Uterus (tissue), 3 donors: ENCODE measurements at regions not wholly inside any gene's neighbourhood (a gene's known extent, or its start where the extent isn't known, plus 50 kb on each side); places are given as distances from the start of the nearest gene placed in this dataset.

ENCODE experiments used
- DNase-seq, 2 donors: peaks; one replicate each; pipeline ENCODE4 v3.0.0-alpha.2; 2019 to 2020
- H3K27ac ChIP-seq, 2 donors: fragments of 200-600 bp; sonication (generic); 1 replicate in 1 of 2; 2 replicates in 1 of 2; pipeline ENCODE4 v1.5.1; 2016 to 2018
- H3K27me3 ChIP-seq, 2 donors: fragments of 200-600 bp; sonication (generic); one replicate each; pipeline ENCODE4 v1.5.1; 2018 to 2019; ENCODE audit warnings: control low read depth in 1 of 2
- H3K36me3 ChIP-seq, 2 donors: fragments of 200-600 bp; sonication (generic); one replicate each; pipeline ENCODE4 v1.5.1; 2019; ENCODE audit warnings: control low read depth in 1 of 2
- H3K4me1 ChIP-seq, 2 donors: fragments of 200-600 bp; sonication (generic); one replicate each; pipeline ENCODE4 v1.5.1; 2018 to 2019; ENCODE audit warnings: control low read depth in 1 of 2
- H3K4me3 ChIP-seq, 2 donors: fragments of 200-600 bp; sonication (generic); 1 replicate in 1 of 2; 2 replicates in 1 of 2; pipeline ENCODE4 v1.5.1; 2018 to 2019; ENCODE audit warnings: mild to moderate bottlenecking in 1 of 2
- H3K9me3 ChIP-seq, 2 donors: fragments of 200-600 bp; sonication (generic); one replicate each; pipeline ENCODE4 v1.5.1; 2019; ENCODE audit warnings: control low read depth in 1 of 2
- CTCF ChIP-seq, 4 experiments: fragments of 200-600 bp in 2 of 4; fragments of 450-650 bp in 2 of 4; sonication (generic) in 2 of 4; IDR thresholded peaks; one replicate each; pipeline ENCODE4 v1.5.1; 2016 to 2019; ENCODE audit warnings: antibody characterized with exemption in 4 of 4, mild to moderate bottlenecking in 2 of 4, moderate library complexity in 1 of 4
- POLR2A ChIP-seq, 2 donors: fragments of 450-650 bp; IDR thresholded peaks; one replicate each; pipeline ENCODE4 v1.6.1; 2016; ENCODE audit warnings: antibody characterized with exemption in 2 of 2, mild to moderate bottlenecking in 1 of 2, moderate library complexity in 1 of 2
- intact Hi-C: fragments of 100-400 bp; cut with DNase I; formaldehyde crosslinking; loops from one replicate; pipeline ENCODE4 v1.15.1; 2023; ENCODE audit warnings: low total_unique reads
- donor health status: DM: yes; HTN: yes; CAD: no.

GRCh38 chr16:26981266-26981938, 85.3 kb upstream of the C16orf82 start:
- intact Hi-C loops, result no loop called here

GRCh38 chr16:26982422-26982821, 84.3 kb upstream of the C16orf82 start:
- H3K9me3 ChIP-seq, result no peaks in the 10 kb centered on the region
- H3K27ac ChIP-seq, result no peak overlapping the region
- H3K4me1 ChIP-seq, result no peaks in the 10 kb centered on the region
- DNase-seq, result no peak
- no peak overlapping the region for H3K4me3 ChIP-seq
- TF ChIP-seq POLR2A (IDR thresholded peaks at IDR 0.05) (no peak), CTCF (IDR thresholded peaks at IDR 0.05) (no peak)
- intact Hi-C loops, result no loop called here
- no peaks in the 10 kb centered on the region for H3K36me3 ChIP-seq
- H3K27me3 ChIP-seq, result no peaks in the 10 kb centered on the region

More at GRCh38 chr16:26981266-26981938, 85.3 kb upstream of the C16orf82 start:
- H3K27me3 ChIP-seq, result no peaks in the 10 kb centered on the region
- H3K27ac ChIP-seq, result no peak overlapping the region
- H3K36me3 ChIP-seq, result no peaks in the 10 kb centered on the region
- DNase-seq, result no peak
- H3K4me1 ChIP-seq, result no peaks in the 10 kb centered on the region
- TF ChIP-seq POLR2A (IDR thresholded peaks at IDR 0.05), result no peak
- no peak for TF ChIP-seq CTCF (IDR thresholded peaks at IDR 0.05)
- H3K9me3 ChIP-seq, result no peaks in the 10 kb centered on the region
- H3K4me3 ChIP-seq, result no peak overlapping the region

- Histone ChIP-seq H3K27me3 (no peaks in the 10 kb centered on the region), H3K4me3 (no peak overlapping the region), H3K27ac (no peak overlapping the region), H3K4me1 (no peaks in the 10 kb centered on the region), H3K36me3 (no peaks in the 10 kb centered on the region), H3K9me3 (no peaks in the 10 kb centered on the region)
- no peak for DNase-seq
- intact Hi-C loops, result no loop called here
- TF ChIP-seq POLR2A (IDR thresholded peaks at IDR 0.05), result no peak
- TF ChIP-seq CTCF (IDR thresholded peaks at IDR 0.05), result no peak
These were observed 83.3 kb upstream of the C16orf82 start for GRCh38 chr16:26983426-26983825.

- Histone ChIP-seq H3K9me3 (no peaks in the 10 kb centered on the region), H3K4me3 (no peak overlapping the region), H3K27me3 (no peaks in the 10 kb centered on the region), H3K27ac (no peak overlapping the region), H3K4me1 (no peaks in the 10 kb centered on the region), H3K36me3 (no peaks in the 10 kb centered on the region)
- intact Hi-C loops, result no loop called here
- no peak for DNase-seq
- TF ChIP-seq CTCF (IDR thresholded peaks at IDR 0.05), result no peak
- TF ChIP-seq POLR2A (IDR thresholded peaks at IDR 0.05), result no peak
These were observed 81.3 kb upstream of the C16orf82 start for GRCh38 chr16:26985100-26986065.

- DNase-seq, result no peak
- H3K27ac ChIP-seq, result no peak overlapping the region
- TF ChIP-seq POLR2A (IDR thresholded peaks at IDR 0.05) (no peak), CTCF (IDR thresholded peaks at IDR 0.05) (no peak)
- H3K9me3 ChIP-seq, result no peaks in the 10 kb centered on the region
- no peaks in the 10 kb centered on the region for H3K36me3 ChIP-seq
- H3K27me3 ChIP-seq, result no peaks in the 10 kb centered on the region
- intact Hi-C loops, result no loop called here
- H3K4me3 ChIP-seq, result no peak overlapping the region
- no peaks in the 10 kb centered on the region for H3K4me1 ChIP-seq
These were observed 79.1 kb upstream of the C16orf82 start for GRCh38 chr16:26987597-26988010.
